Muscle layer of duodenum (tissue), 2 donors: ENCODE measurements at regions not wholly inside any gene's neighbourhood (a gene's known extent, or its start where the extent isn't known, plus 50 kb on each side); places are given as distances from the start of the nearest gene placed in this dataset.

Experiments used
- H3K27ac ChIP-seq: one replicate; pipeline ENCODE4 v1.7.0; 2013; ENCODE audit warnings: mild to moderate bottlenecking, low read length
- H3K27me3 ChIP-seq: one replicate; pipeline ENCODE4 v1.7.0; 2013; ENCODE audit warnings: low read depth, mild to moderate bottlenecking, control low read depth, low read length
- H3K36me3 ChIP-seq, 2 donors: one replicate each; pipeline ENCODE4 v1.7.0; 2013; ENCODE audit warnings: low read length in 2 of 2, control low read depth in 1 of 2, mild to moderate bottlenecking in 1 of 2; ENCODE audit not compliant: insufficient read depth in 2 of 2, control insufficient read depth in 1 of 2
- H3K4me1 ChIP-seq, 2 donors: one replicate each; pipeline ENCODE4 v1.7.0; 2013; ENCODE audit warnings: low read length in 2 of 2, mild to moderate bottlenecking in 2 of 2, control low read depth in 1 of 2, moderate library complexity in 1 of 2; ENCODE audit not compliant: insufficient read depth in 2 of 2, control insufficient read depth in 1 of 2
- H3K4me3 ChIP-seq, 2 donors: one replicate each; pipeline ENCODE4 v1.7.0; 2013; ENCODE audit warnings: low read length in 2 of 2, low read depth in 1 of 2, mild to moderate bottlenecking in 1 of 2
- H3K9me3 ChIP-seq, 2 donors: one replicate each; pipeline ENCODE4 v1.7.0; 2013; ENCODE audit warnings: low read length in 2 of 2, control low read depth in 1 of 2, mild to moderate bottlenecking in 1 of 2; ENCODE audit not compliant: control insufficient read depth in 1 of 2
- donor health status: healthy.

DNA sequence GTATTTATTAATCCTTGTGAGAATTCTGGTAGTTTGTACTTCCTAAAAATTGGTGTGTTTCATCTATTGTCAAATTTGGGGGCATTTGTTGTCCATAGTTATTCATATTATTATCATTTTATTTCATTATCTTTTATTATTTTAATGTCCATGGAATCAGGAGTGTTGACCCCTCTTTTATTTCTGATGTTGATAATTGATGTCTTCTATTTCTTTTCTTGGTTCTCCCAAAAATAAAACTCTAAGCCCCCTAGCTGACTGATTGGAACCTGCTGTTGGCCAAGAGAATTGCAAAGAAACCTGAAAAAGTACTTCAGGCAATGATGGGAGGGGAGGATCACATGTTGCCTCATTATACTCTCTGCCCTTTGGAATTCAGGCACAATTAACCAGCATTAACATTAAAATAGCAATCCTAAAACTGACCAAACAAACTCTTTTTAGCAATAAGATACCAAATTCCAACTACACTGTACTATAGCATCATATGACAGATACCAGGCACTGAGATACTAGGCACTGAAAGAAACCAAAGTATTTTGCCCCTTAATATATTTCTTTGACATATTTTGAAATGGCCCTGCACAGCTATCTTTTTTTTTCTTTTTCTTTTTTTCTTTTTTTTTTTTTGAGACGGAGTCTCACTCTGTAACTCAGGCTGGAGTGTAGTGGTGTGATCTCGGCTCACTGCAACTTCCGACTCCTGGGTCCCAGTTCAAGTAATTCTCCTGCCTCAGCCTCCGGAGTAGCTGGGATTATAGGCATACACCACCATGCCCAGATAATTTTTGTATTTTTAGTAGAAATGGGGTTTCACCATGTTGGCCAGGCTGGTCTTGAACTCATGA is 1097.2 kb upstream of the CNTNAP5 start:
- H3K27ac ChIP-seq = no peak overlapping the region
- no peaks in the 10 kb centered on the region for H3K27me3 ChIP-seq
- H3K36me3 ChIP-seq = no peaks in the 10 kb centered on the region
- no peaks in the 10 kb centered on the region for H3K4me1 ChIP-seq
- no peak overlapping the region for H3K4me3 ChIP-seq
- H3K9me3 ChIP-seq = peaks cover 11 to 27% of the 10 kb centered on the region in 2 donors

DNA sequence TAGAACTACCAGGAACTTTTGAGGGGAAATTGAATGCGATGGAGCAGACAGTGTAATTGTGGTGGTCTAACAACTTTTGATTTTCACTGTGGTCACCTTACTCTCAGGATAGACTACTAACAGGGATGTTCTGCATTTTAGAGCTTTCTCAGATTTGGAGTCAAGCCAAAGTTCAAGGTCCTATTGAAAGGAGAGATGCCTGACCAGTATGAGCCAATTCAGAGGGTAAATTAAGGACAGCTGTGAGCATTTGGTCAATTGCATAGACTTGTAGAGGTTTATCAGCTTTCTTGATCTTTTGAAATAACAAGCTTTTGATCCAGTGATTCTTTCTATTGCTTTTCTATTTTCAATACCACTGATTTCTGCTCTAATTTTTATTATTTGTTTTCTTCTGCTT is 1095.7 kb upstream of the CNTNAP5 start:
- no peaks in the 10 kb centered on the region for H3K4me1 ChIP-seq
- H3K4me3 ChIP-seq = no peak overlapping the region
- H3K9me3 ChIP-seq = peaks cover 11 to 23% of the 10 kb centered on the region in 2 donors
- no peaks in the 10 kb centered on the region for H3K36me3 ChIP-seq
- H3K27ac ChIP-seq = no peak overlapping the region
- no peaks in the 10 kb centered on the region for H3K27me3 ChIP-seq

DNA sequence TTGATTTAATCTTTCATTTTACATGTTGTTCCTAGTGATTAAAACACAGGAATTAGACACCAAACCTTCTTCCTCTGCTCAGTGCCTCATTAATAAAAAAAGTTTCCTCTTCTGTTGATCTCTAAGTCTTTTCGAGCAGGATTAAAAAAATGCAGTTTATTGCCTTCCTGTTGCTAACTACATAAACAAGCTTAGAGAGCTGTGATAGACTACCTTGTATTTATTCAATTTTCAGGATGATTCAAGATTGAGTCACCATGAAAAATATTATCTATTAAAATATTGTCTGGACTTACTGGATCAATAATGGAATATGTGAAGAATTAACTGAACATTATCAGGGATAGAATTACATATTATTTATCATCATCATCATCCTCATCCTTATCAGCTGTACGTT is 1089.6 kb upstream of the CNTNAP5 start:
- H3K27me3 ChIP-seq = no peaks in the 10 kb centered on the region
- no peaks in the 10 kb centered on the region for H3K9me3 ChIP-seq
- no peak overlapping the region for H3K27ac ChIP-seq
- H3K4me1 ChIP-seq = no peaks in the 10 kb centered on the region
- H3K36me3 ChIP-seq = no peaks in the 10 kb centered on the region
- H3K4me3 ChIP-seq = no peak overlapping the region

DNA sequence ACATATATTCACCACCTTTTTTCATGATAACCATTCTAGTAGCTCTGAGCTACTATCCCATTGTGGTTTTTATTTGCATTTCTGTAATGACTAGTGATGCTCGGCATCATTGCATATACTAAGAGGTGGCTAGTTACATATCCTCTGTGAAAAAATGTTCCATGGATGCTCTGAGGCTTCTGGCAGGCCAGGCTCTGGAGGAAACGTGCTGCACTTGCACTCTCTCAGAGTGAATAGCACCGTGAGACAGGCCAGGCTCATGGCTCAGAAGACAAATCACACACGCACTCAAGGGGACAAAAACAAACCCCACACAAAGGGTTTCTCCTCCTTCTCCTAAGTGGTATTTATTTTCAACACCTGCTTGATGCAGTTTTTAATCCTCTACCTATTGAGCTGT is 1085.3 kb upstream of the CNTNAP5 start:
- Histone ChIP-seq H3K4me3 (no peak overlapping the region), H3K36me3 (no peaks in the 10 kb centered on the region), H3K27me3 (no peaks in the 10 kb centered on the region), H3K9me3 (no peaks in the 10 kb centered on the region), H3K27ac (no peak overlapping the region), H3K4me1 (no peaks in the 10 kb centered on the region)

DNA sequence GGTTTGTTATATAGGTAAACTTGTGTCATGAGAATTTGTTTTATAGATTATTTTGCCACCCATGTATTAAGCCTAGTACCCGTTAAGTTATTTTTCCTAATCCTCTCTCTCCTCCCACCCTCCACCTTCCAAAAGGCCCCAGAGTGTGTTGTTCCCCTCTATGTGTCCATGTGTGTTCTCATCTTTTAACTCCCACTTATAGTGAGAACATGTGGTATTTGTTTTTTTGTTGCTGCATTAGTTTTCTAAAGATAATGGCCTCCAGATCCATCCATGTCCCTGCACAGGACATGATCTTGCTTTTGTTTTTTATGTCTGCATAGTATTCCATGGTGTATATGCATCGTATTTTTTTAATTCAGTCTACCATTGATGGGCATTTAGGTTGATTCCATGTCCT is 1075.6 kb upstream of the CNTNAP5 start:
- no peaks in the 10 kb centered on the region for H3K9me3 ChIP-seq
- H3K27me3 ChIP-seq = no peaks in the 10 kb centered on the region
- H3K36me3 ChIP-seq = no peaks in the 10 kb centered on the region
- H3K27ac ChIP-seq = no peak overlapping the region
- no peak overlapping the region for H3K4me3 ChIP-seq
- H3K4me1 ChIP-seq = no peaks in the 10 kb centered on the region

DNA sequence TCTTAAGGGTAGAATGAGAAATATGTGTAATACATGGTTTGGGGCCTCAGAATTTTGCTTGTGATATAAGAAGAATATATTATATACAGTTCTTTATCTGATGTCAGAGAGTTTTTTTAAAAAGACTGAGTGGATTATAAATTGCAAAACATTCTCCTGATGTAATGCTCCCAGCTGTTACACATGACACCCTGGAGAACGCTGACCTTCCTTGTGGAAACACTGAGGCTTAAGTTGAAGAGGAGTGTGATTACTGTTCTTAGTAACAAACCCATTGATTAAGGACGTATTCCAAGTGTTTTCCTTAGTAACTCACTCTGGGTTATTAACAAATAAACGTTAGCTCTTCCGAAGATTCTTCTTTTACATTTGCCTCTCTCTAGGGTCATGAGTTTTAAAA is 1069.3 kb upstream of the CNTNAP5 start:
- H3K36me3 ChIP-seq = no peaks in the 10 kb centered on the region
- H3K4me3 ChIP-seq = no peak overlapping the region
- no peaks in the 10 kb centered on the region for H3K4me1 ChIP-seq
- no peaks in the 10 kb centered on the region for H3K27me3 ChIP-seq
- no peak overlapping the region for H3K27ac ChIP-seq
- no peaks in the 10 kb centered on the region for H3K9me3 ChIP-seq

DNA sequence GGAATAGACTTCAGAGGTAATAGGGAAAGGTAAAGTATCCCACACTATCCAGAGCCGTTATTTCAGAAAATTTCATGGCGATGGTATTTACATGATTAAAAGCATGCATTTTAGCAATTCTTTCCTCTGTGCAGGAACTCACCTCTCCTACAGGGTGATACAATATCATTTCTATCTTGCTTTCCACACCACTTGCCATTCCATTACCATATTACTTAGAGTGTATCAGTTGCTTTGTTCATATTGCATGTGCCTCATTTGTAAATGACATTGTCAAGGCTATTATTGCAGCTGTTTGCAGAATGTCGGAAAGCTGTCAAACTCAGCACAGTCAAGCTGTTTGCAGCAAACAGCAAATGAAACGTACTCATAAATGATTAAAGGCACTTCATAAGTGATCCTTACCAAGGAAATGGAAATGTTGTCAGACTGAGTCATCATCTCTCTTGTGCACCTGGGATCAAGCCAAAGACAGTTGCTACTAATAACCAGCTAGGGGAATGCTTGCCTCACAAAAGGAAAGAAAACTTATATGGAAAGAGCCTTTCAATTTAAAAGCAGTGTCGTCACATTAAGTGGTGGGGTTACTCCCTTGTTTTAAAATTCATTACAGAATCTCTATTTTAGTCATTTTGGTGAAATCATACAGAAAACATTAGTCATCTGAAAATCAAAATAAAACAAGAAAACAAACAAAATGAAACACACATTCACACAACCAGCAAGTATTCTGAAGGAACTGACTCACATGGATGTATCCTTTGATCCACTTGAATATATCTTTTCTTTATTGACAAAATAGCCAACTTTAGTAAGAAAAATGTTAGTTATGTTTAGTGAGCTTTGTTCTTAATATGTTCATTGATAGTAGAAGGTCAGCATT is 1064.1 kb upstream of the CNTNAP5 start:
- no peak overlapping the region for H3K27ac ChIP-seq
- H3K27me3 ChIP-seq = no peaks in the 10 kb centered on the region
- no peaks in the 10 kb centered on the region for H3K9me3 ChIP-seq
- H3K4me3 ChIP-seq = no peak overlapping the region
- H3K4me1 ChIP-seq = no peaks in the 10 kb centered on the region
- H3K36me3 ChIP-seq = no peaks in the 10 kb centered on the region

DNA sequence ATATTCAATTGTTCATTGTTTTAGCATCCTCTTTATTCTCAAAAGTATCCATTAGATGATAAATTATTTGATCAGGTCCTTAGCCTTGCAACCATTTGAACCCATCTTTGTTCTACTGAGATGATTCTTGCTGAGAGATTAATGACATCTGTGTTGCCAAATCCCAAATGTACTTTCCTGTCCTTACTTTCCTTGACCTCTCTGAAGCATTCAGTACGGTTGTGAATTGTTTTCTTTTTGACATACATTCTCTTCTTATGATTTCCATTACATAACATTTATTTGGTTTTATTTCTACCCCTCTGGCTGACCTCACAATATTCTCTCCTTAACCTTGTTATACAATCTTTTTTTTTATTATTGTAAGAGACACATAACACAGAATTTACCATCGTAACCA is 1058.6 kb upstream of the CNTNAP5 start:
- Histone ChIP-seq H3K36me3 (no peaks in the 10 kb centered on the region), H3K4me3 (no peak overlapping the region), H3K27me3 (no peaks in the 10 kb centered on the region), H3K27ac (no peak overlapping the region), H3K9me3 (no peaks in the 10 kb centered on the region), H3K4me1 (no peaks in the 10 kb centered on the region)

DNA sequence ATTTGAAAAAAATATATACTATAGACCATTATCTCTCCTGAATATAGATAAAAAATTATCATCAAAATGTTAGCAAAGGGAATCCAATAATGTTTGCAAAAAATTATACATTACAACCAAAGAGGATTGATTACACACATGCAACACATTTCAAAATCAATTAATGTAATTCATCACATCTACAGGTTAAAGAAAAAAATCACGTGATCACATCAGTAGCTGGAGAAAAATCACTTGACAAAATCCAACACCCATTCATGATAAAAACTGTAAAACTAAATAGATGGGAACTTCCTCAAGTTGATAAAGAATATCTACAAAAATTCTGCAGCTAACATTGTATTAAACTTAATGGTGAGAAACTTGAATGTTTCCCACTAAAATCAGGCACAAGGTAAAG is 1047.5 kb upstream of the CNTNAP5 start:
- H3K4me3 ChIP-seq = no peak overlapping the region
- H3K9me3 ChIP-seq = peaks cover 0 to 3% of the 10 kb centered on the region in 2 donors
- H3K27me3 ChIP-seq = no peaks in the 10 kb centered on the region
- H3K36me3 ChIP-seq = no peaks in the 10 kb centered on the region
- H3K4me1 ChIP-seq = no peaks in the 10 kb centered on the region
- H3K27ac ChIP-seq = no peak overlapping the region

DNA sequence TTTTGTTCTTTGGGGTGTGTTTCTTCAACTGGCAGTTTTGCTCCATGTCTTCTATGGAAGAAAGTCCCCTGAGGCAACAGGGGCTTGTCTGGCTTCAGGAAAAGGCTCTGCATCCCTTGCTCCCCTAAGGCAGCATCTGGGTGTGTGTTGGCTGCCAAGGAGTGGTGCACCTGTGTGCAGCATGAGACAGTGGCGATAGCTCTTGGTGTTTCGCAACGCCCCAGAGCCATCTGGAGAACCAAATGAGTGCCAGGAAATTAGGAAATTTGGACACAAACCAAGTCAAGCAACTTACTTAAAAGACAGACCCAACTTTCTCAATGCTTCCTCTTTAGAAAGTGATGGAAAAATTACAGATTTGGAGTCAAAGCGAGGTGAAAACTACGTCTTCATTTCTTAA is 1044.4 kb upstream of the CNTNAP5 start:
- no peak overlapping the region for H3K27ac ChIP-seq
- H3K4me3 ChIP-seq = no peak overlapping the region
- peaks cover 0 to 3% of the 10 kb centered on the region in 2 donors for H3K9me3 ChIP-seq
- no peaks in the 10 kb centered on the region for H3K27me3 ChIP-seq
- H3K4me1 ChIP-seq = no peaks in the 10 kb centered on the region
- no peaks in the 10 kb centered on the region for H3K36me3 ChIP-seq

DNA sequence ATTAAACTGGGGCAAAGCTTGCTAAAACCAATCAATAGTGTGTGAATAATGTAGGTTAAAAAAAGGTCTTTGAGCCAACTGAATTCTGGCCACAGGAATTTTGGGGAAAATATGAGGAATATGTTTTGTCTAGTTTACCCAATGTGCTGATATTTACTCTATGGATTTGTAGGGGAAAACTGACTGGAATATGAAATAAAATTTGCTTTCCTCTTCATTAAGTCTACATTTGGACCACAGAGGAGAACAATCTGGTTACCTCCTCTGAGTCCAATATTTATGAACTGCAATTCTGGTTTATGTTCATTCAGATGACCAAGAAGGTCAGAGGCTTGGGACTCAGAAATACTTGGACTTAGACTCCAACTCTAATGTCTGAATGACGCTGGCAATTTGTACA is 1042.2 kb upstream of the CNTNAP5 start:
- H3K27me3 ChIP-seq = no peaks in the 10 kb centered on the region
- no peak overlapping the region for H3K27ac ChIP-seq
- no peaks in the 10 kb centered on the region for H3K36me3 ChIP-seq
- H3K4me3 ChIP-seq = no peak overlapping the region
- H3K4me1 ChIP-seq = no peaks in the 10 kb centered on the region
- H3K9me3 ChIP-seq = peaks cover 0 to 3% of the 10 kb centered on the region in 2 donors
